HG03139 (cell line): ENCODE measurements at regions not wholly inside any gene's neighbourhood (a gene's known extent, or its start where the extent isn't known, plus 50 kb on each side); places are given as distances from the start of the nearest gene placed in this dataset.

Experiments
- ATAC-seq: cut with Tn5 transposase; IDR thresholded peaks from one replicate; pipeline ENCODE4 v1.9.1; 2021; ENCODE audit not compliant: unreplicated experiment

DNA sequence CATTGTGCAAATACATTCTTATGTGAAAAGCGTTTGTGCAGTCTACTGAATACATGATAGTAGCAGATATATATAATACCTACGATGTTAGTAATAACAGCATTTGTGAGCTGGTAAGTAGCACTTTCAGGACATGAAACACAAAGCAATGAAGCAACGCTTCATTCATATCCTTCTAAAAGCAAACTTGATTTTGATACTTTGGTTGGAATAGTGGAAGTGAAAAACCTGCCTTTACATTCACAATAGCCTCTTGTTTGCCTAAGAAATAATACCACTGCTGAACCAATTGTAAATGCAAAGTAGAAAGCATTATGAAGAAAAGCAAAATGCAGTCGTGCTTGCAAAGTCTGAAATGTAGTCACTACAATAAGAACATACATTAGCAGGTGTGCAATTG, 926.3 kb downstream of the FSTL5 start:
- ATAC-seq = no peak

DNA sequence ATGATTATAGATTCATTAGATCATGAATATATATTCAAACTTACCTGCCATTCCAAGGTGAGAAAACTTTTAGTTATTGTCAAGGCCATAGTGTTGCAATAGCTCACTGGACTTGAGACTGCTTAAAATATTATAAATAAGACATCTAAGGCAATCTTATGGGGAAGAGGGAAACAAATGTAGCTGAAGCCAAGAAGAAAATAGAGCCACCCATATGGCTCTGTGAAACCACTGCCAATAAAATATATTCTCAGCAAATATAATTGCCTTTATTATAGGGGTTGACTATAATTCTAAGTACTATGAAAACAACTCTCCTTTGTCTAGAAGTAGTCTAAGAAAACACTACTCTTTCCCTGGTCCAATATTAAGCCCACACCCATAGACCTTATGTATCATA, 938.5 kb downstream of the FSTL5 start:
- no peak for ATAC-seq

DNA sequence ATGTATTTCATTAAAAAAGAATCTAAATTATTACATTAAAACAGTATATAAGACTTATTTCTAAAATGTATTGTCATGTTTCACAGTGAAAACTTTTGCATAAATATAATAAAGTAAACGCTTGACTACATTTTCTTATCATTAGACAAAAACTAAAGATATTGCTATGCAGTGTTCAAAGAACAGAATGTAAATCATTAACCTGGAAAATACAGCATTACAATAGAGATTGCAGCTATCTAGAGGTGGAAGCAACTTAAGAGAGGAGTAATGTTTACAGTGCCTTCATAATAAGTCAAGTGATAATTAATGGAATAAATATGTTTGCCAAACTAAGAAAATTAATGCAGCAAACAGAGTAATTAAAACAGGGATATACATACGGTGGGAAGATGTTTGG, 940.9 kb downstream of the FSTL5 start:
- no peak for ATAC-seq

DNA sequence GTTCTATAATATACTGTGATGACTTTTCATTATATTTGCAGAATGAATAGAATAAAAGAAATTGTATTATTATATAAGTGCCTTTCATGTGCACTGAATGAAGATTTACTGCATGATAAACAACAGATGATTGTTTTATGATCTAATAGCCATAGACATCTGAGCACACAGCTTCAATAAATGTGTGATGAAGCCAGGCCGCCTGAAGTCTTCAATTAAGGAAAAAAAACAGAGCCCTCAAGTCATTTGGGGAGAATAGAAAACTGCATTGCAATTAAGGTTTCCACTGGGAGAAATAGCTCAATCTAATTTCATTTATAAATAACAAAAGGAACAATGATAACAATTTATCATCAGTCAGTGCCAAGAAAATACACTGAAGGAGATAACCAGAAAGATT, 955.2 kb downstream of the FSTL5 start:
- ATAC-seq = no peak

DNA sequence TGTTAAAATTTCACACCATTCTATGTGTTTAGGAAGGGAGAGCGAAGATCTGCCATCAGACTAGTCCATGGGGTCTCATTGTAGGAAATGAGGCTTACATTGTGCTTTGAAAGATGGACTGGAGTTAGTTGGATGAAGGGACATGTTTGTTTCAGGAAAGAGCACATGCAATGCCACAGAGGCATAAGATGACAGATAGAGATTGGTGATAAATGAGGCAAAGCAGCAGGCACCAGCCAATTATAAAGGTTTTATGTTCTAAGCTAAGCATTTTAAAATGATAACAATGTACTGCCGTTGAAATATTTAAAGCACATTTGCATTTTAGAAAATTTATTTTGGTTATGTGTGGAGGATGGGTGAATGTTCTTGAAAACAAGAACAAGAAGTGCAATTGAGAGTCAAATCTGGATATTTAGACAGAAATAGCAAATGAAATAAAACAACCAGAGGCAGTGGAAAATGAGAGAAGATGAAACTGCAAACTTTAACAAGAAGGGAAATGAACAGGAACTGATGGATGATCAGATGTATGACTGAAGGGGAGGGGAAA, 957.2 kb downstream of the FSTL5 start:
- ATAC-seq = no peak

DNA sequence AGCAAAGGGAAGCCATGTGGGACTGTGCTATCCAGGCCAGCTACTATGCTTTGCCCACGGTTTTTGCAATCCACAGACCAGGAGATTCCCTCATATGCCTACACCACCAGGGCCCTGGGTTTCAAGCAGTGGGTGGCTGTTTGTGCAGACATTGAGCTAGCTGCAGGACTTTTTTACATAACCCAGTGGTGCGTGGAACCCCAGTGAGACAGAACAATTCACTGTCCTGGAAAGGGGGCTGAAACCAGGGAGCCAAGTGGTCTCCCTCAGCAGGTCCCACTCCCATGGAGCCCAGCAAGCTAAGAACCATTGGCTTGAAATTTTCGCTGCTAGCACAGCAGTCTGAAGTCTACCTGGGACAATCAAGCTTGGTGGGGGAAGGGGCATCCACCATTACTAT, 959.9 kb downstream of the FSTL5 start:
- no peak for ATAC-seq

DNA sequence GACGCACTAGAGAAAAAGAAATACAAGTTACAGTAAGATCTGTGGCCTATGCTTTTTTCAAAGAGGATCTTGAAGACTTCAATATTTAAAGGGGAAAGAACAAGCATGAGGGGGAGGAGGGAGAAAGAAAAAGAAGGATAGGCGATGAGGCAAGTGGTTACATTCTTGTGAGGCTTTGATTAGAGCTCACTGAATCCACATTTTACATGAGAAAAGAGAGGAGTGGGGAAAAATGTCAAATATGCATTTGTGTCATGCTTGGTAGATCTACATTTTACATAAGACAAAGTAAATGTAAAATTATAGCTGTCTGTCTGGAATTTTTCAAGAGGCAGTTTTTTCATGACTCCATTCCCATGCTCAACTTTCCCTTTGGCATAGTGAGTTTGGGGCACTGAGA, 965.9 kb downstream of the FSTL5 start:
- ATAC-seq = no peak

DNA sequence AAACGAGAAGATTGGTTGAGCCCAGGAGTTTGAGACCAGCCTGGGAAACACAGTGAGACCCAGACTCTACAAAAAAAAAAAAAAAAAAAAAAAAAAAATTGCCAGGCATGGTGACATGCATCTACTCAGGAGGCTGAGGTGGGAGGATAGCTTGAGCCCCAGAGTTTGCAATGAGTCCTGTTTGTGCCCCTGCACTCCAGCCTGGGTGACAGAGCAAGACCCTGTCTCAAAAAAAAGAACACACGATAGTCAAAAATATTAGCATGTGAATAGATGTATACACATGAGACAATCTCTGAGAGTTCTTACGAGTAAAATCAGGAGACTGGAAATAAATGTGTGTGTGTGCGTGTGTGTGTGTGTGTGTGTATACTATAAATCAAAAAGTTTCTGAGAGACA, 966.3 kb downstream of the FSTL5 start:
- no peak for ATAC-seq

DNA sequence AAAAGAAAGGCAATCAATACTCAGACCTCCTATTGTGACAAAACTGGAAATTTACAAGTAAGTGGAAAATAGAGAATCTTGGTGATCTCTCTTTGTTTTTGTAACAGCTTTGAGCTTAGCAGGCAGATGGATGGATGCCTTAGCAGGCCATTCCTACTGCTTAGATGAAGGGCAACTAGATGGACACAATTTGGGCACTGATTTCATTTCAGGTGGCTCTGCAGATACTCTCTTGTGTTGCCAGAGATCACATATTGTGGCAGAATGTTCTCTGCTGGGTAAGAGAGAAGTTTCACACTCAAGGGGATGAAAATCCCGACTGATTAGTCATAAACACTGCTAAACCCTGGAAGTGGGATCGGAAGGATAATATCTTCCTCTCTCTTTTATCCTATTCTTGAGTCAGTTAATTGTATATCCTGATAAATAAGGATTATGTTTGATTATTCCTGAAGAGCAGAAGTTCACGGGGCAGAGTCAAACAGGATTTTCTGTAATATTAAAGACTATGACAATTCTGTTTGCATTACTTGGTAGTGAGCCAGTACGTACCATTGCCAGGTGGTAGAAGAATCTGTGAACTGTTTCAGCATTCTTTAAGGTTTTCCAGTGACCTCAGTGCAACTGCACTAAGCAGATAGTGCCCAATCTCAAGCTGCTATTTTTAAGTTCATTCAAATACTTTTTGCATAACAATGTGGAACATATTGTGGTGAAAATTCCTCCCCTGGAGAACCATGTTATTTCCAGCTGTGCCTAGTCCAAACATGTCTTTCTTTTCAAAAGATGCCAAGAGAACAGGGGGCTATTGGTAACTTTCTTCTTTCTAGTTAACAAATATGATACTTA, 974.3 kb downstream of the FSTL5 start:
- no peak for ATAC-seq

DNA sequence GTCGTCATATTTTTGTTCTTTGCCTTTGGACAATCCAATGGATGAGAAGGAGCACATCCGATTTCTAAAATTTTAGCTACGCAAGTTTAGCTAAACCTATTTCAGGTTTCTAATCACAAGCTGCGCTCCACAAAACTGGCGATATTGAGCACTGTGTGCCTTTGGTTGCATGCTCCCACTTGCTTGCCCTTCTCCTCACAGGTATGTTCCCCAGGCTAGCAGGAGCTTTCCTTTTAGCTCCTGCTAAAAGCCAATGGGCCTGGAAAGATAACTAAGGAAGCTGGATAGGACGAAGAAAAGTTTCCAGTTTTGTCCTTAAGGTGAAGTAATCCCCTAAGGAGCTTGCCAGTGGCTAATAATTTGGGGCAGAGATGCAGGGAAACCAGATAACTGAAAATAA, 975.2 kb downstream of the FSTL5 start:
- no peak for ATAC-seq

DNA sequence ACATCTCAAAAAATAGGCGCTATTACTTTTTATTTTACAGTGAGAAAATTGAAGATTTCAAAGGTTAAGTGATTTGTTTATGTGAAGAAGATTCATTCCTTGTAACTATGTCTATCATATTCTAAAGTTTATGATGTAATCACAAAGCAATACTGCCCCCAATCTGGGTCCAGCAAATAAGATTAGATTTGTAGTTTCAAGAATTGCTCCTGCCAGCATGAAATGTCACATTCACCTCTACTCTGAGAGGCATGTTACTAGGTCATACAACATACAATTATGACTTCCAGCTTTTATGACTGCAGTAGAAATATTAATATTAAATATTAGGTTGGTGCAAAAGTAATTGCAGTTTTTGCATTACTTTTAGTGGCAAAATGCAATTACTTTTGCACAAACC, 976.2 kb downstream of the FSTL5 start:
- ATAC-seq = no peak

DNA sequence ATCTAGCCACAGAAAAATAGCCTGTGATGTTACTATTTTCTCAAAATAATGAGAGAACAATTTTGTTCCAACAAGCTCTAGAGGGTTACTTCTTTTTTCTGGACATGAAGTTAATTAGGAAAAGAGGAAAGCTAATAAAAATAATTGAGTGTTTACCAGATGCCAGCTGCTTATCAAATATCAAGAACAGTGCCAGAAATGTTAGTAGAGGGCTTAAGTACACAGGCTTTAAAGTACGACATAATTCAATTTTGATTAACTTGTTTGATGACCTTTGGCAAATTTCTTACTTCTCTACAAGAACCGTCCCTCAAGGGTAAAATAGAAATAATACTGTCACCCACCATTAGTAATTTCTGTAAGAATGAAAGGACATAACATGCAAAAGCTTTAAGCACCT, 977.0 kb downstream of the FSTL5 start:
- no peak for ATAC-seq

DNA sequence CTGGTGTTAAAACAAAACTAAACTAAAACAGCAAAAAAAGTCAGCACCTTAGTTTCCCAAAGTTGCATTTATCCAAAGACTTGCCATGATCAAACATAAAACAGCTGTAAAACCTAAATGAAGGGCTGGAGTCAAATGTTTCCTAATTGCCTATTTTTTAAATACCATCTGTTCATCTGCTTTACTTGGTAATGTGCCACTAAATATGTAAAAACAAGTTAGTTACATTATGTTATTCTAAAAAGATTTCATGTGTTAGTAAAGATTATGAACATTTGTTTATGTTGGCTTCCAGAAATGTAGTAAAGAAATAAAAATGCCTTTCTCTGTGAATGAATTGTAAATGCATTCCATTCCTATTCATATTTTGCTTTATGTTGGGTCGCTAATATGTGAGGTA, 977.8 kb downstream of the FSTL5 start:
- no peak for ATAC-seq

DNA sequence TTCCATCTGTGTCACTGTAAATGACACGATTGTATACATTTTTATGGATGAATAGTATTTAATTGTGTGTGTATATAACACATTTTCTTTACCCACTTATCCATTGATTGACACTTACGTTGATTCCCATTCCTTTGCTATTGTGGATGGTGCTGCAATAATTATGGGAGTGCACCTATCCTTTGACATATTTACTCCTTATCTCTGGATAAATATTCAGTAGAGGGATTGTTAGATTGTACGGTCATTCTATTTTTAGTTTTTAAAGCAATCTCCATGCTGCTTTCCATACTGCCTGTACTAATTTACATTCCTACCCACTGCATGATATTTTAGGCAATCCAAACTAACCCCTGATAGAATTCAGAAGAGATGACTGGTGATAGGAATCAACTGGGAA, 980.1 kb downstream of the FSTL5 start:
- no peak for ATAC-seq

DNA sequence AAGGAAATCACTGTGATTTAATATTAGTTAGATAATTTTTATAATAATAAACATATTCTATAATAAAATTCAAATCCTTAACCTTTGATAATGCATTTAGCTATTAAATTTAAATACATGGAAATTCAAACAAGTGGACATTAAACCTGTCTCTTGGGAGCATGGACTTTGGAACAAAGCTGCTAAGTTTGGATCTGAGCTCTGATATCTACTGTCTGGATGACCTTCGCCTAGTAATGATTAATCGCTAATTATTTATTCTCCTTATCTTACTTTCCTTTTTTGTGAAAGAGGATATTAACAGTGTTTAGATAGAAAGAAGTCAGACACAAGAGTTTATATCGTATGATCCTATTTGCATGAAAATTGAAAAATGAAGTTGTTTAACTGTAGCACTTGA, 980.9 kb downstream of the FSTL5 start:
- no peak for ATAC-seq

DNA sequence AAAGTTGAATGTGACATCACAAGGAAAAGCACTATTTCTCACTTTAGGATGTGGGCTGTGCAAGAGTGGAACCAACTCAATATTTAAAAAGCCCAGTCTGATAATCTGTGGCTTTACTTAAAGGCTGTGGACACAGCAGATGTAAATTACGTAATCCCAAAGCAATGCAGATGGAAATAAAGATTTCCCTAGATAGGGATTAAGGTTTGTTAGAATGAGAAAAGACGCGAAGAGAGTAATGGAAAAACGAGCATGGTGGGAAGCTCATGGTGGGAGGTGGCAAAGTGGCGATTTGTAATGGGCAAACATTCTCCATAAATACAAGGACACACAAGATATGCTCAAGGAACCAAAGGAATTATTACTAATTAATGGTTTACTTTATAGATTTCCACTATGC, 985.5 kb downstream of the FSTL5 start:
- ATAC-seq = no peak

DNA sequence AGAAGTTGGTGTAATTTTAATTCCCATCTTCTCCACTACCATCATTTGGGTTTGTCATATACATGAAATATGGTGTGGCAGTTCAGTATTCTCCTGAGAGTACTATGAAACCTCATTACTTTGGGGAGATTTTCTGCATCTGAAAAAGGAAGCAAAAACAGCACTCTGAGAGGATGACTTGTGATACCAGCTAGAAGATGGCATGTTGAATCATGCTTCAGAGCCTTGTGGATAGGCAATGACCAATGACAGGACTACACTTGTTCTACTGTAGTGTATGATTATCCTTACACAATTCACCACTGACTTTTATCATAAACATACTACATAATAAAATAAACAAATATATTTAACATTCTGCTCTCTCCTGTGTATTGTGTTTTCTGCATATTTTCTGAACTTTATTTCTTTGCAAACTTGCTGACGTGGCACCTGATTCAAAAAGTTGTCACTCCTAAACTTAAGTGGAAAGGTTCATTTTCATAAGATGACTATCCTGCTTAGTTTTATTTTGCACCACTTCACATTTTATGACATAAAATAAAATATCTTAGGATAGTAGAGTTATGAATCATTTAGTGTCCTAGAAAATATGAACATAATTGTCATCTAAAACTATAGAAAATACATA, 991.3 kb downstream of the FSTL5 start:
- no peak for ATAC-seq

DNA sequence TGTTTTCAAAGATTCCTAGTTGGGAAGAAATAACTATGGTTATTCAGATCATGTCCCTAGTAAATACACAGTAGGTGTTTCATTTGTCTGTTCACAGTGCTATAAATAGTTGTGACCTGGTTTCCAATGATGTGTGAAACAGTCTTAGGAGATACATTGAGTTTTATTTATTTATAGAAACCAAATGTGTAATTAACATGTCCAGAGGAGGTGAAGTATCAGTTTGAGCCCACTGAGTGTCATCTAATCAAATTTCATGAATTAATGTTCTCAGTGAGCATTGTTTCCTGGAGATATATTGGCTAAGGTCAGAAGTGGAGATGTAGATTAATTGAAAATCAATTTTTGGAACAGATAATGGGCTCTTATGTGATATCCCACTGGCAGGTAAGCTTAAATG, 996.3 kb downstream of the FSTL5 start:
- ATAC-seq = no peak

DNA sequence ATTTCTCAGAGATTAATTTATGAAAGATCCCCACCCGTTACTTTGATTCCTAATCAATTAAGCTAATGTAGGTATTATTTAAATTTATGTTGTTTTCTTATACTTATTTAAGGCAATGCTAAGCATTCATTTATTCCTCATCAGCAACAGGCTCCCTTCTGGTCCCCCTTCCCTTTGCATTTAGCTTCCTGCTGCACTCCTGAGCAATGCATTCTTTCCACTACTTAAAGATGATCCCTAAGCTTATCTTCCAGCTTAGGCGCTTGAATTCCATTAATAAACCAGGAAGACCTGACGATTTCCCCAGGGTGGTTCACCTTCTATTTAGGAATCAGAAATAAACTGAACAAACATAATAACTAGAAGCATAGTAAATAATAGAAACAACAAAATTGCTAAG, 1003.1 kb downstream of the FSTL5 start:
- ATAC-seq = no peak

DNA sequence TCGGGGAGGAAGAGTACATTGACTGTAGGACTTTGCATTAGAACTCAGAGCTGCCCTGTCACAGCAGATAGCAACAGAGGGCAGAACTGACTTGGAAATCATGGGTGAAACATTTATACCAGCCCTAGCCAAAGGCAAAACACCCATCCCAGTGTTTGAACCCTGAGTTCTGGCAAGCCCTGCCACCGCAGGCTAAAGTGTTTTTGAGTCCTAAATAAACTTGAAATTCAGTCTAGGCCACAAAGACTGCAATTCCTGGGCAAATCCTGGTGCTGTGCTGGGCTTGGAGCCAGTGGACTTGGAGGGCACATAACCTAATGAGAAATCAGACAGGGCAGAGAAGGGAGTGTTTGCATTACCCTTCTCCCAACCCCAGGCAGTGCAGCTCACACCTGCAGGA, 1015.7 kb downstream of the FSTL5 start:
- no peak for ATAC-seq

DNA sequence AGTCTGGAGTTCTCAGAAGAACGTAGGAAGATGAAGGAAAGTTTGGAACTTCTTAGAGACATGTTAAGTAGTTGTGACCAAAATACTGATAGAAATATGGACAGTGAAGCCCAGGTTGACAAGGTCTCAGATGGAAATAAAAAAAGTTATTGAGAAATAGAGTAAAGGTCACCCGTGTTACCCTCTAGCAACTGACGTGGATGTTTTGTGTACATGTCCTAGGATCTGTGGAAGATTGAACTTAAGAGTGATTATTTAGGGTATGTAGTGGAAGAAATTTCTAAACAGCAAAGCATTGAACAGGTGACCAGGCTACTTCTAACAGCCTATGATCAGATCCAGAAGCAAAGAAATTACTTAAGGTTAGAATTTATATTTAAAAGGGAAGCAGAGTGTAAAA, 1020.4 kb downstream of the FSTL5 start:
- no peak for ATAC-seq

DNA sequence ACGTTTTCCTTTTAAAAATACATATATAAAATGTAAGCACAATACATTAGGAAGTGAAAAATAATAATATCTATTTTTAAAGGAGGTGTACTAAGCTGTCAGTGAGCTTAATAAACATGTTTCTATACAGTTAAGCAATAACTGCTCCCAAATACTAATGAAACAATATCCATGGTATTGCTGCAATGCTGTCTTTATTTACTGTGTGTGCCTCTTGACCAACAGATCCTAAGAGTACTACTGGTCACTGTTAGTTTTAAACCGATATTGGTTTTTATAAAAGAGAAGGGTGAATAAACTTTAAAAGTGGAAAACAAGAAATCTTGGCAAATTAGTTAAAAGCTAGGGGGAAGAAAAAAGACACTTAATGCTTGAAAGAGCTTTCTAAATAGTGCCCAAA, 1029.0 kb downstream of the FSTL5 start:
- ATAC-seq = no peak
